ENCODE measurements at regions not wholly inside any gene's neighbourhood (a gene's known extent, or its start where the extent isn't known, plus 50 kb on each side); places are given as distances from the start of the nearest gene placed in this dataset.
"Not testable (repeated sequence)": the region's sequence is repeated elsewhere in the genome, so short reads cannot be mapped to it uniquely, and the experiment has no call there.

- H3K4me2 ChIP-seq: no peak overlapping the region
- H4K20me1 ChIP-seq (ENCODE audit: insufficient read depth): no peaks in the 10 kb centered on the region
- no peak for TF ChIP-seq CTCF (conservative IDR thresholded peaks at IDR 0.05; ENCODE audit: low read depth, low read length)
- H3K27me3 ChIP-seq (ENCODE audit: insufficient read depth, low read depth): no peaks in the 10 kb centered on the region
- H3K27ac ChIP-seq: no peak overlapping the region
- no peak overlapping the region for H3K4me3 ChIP-seq (IDR thresholded peaks at IDR 0.05; ENCODE audit: insufficient read depth, low read depth, low read length)
- no peaks in the 10 kb centered on the region for H3K79me2 ChIP-seq (ENCODE audit: insufficient read depth, low read depth)
- no peak overlapping the region for H3K9ac ChIP-seq
- H2AFZ ChIP-seq (ENCODE audit: low read depth): no peak overlapping the region
- no peaks in the 10 kb centered on the region for H3K4me1 ChIP-seq (ENCODE audit: low read depth, poor library complexity, severe bottlenecking)
- H3K36me3 ChIP-seq (ENCODE audit: insufficient read depth): no peaks in the 10 kb centered on the region
Measured at GRCh38 chr3:34675383-34676120, 877.1 kb downstream of the PDCD6IP start.

GRCh38 chr3:34676436-34676835 is 878.0 kb downstream of the PDCD6IP start:
- Histone ChIP-seq H3K79me2 (ENCODE audit: insufficient read depth, low read depth) (no peaks in the 10 kb centered on the region), H3K9ac (no peak overlapping the region), H3K4me1 (ENCODE audit: low read depth, poor library complexity, severe bottlenecking) (no peaks in the 10 kb centered on the region), H4K20me1 (ENCODE audit: insufficient read depth) (no peaks in the 10 kb centered on the region), H3K27me3 (ENCODE audit: insufficient read depth, low read depth) (no peaks in the 10 kb centered on the region), H3K27ac (no peak overlapping the region), H2AFZ (ENCODE audit: low read depth) (no peak overlapping the region), H3K4me2 (no peak overlapping the region), H3K4me3 (IDR thresholded peaks at IDR 0.05; ENCODE audit: insufficient read depth, low read depth, low read length) (no peak overlapping the region), H3K36me3 (ENCODE audit: insufficient read depth) (no peaks in the 10 kb centered on the region)
- TF ChIP-seq CTCF (conservative IDR thresholded peaks at IDR 0.05; ENCODE audit: low read depth, low read length): no peak

- H3K9ac ChIP-seq: no peak overlapping the region
- no peak overlapping the region for H3K4me3 ChIP-seq (IDR thresholded peaks at IDR 0.05; ENCODE audit: insufficient read depth, low read depth, low read length)
- H3K36me3 ChIP-seq (ENCODE audit: insufficient read depth): no peaks in the 10 kb centered on the region
- H3K27me3 ChIP-seq (ENCODE audit: insufficient read depth, low read depth): no peaks in the 10 kb centered on the region
- no peak overlapping the region for H2AFZ ChIP-seq (ENCODE audit: low read depth)
- H3K4me2 ChIP-seq: no peak overlapping the region
- H3K27ac ChIP-seq: no peak overlapping the region
- no peak for TF ChIP-seq CTCF (conservative IDR thresholded peaks at IDR 0.05; ENCODE audit: low read depth, low read length)
- H3K4me1 ChIP-seq (ENCODE audit: low read depth, poor library complexity, severe bottlenecking): no peaks in the 10 kb centered on the region
- H4K20me1 ChIP-seq (ENCODE audit: insufficient read depth): no peaks in the 10 kb centered on the region
- H3K79me2 ChIP-seq (ENCODE audit: insufficient read depth, low read depth): no peaks in the 10 kb centered on the region
Measured at GRCh38 chr3:34678575-34678974, 880.1 kb downstream of the PDCD6IP start.

GRCh38 chr3:34679055-34679454 is 880.6 kb downstream of the PDCD6IP start:
- not testable (repeated sequence) for H3K4me3 ChIP-seq (IDR thresholded peaks at IDR 0.05; ENCODE audit: insufficient read depth, low read depth, low read length); H3K79me2 ChIP-seq (ENCODE audit: insufficient read depth, low read depth); H3K27ac ChIP-seq; H3K9ac ChIP-seq; H3K4me1 ChIP-seq (ENCODE audit: low read depth, poor library complexity, severe bottlenecking); H2AFZ ChIP-seq (ENCODE audit: low read depth); H3K27me3 ChIP-seq (ENCODE audit: insufficient read depth, low read depth); H3K36me3 ChIP-seq (ENCODE audit: insufficient read depth); H4K20me1 ChIP-seq (ENCODE audit: insufficient read depth); H3K4me2 ChIP-seq

GRCh38 chr3:34683851-34684250 is 885.4 kb downstream of the PDCD6IP start:
- no peak overlapping the region for H3K4me2 ChIP-seq
- H4K20me1 ChIP-seq (ENCODE audit: insufficient read depth): no peaks in the 10 kb centered on the region
- peak; percentile 52 for TF ChIP-seq CTCF (conservative IDR thresholded peaks at IDR 0.05; ENCODE audit: low read depth, low read length)

More at GRCh38 chr3:34683851-34684250, 885.4 kb downstream of the PDCD6IP start:
- Histone ChIP-seq H3K27me3 (ENCODE audit: insufficient read depth, low read depth) (no peaks in the 10 kb centered on the region), H2AFZ (ENCODE audit: low read depth) (no peak overlapping the region), H3K9ac (no peak overlapping the region), H3K4me1 (ENCODE audit: low read depth, poor library complexity, severe bottlenecking) (no peaks in the 10 kb centered on the region), H3K4me3 (IDR thresholded peaks at IDR 0.05; ENCODE audit: insufficient read depth, low read depth, low read length) (no peak overlapping the region), H3K79me2 (ENCODE audit: insufficient read depth, low read depth) (no peaks in the 10 kb centered on the region), H3K27ac (no peak overlapping the region), H3K36me3 (ENCODE audit: insufficient read depth) (no peaks in the 10 kb centered on the region)

Measured in KMS-11 (cell line).